HepG2 (cell line): ENCODE measurements at regions not wholly inside any gene's neighbourhood (a gene's known extent, or its start where the extent isn't known, plus 50 kb on each side); places are given as distances from the start of the nearest gene placed in this dataset.

Experiments used
- ARID4A ChIP-seq: sonication (generic); formaldehyde crosslinking; IDR thresholded peaks from 2 replicates; pipeline ENCODE4 v1.5.0; 2020; ENCODE audit warnings: mild to moderate bottlenecking, missing genetic modification reagents, borderline replicate concordance
- CSRNP1 ChIP-seq: sonication (generic); formaldehyde crosslinking; IDR thresholded peaks from 2 replicates; pipeline ENCODE4 v1.8.1; 2023; ENCODE audit warnings: mild to moderate bottlenecking, missing genetic modification reagents
- ELF4 ChIP-seq: sonication (generic); formaldehyde crosslinking; IDR thresholded peaks from 2 replicates; pipeline ENCODE4 v1.5.0; 2020; ENCODE audit warnings: missing genetic modification reagents, mild to moderate bottlenecking, moderate library complexity, borderline replicate concordance
- FOXA3 ChIP-seq: IDR thresholded peaks from 2 replicates; pipeline ENCODE4 v1.6.1; 2016; ENCODE audit warnings: missing genetic modification reagents, missing compliant biosample characterization
- HNRNPUL1 ChIP-seq: fragments of 200-400 bp; formaldehyde crosslinking; IDR thresholded peaks from 2 replicates; pipeline ENCODE4 v1.6.1; 2017; ENCODE audit warnings: low read depth, mild to moderate bottlenecking, low read length, moderate library complexity
- KDM4B ChIP-seq: sonication (generic); formaldehyde crosslinking; IDR thresholded peaks from 2 replicates; pipeline ENCODE4 v1.4.0; 2020; ENCODE audit warnings: missing genetic modification reagents
- KLF13 ChIP-seq: sonication (generic); formaldehyde crosslinking; IDR thresholded peaks from 2 replicates; pipeline ENCODE4 v1.4.0; 2020; ENCODE audit warnings: mild to moderate bottlenecking, missing genetic modification reagents
- MED1 ChIP-seq: sonication (generic); formaldehyde crosslinking; IDR thresholded peaks from 2 replicates; pipeline ENCODE4 v1.4.0; 2020; ENCODE audit warnings: missing genetic modification reagents
- MYC ChIP-seq: sonication (generic); formaldehyde crosslinking; IDR thresholded peaks from 2 replicates; pipeline ENCODE4 v1.9.0; 2021; ENCODE audit warnings: missing genetic modification reagents, borderline replicate concordance
- NR0B2 ChIP-seq: sonication (generic); formaldehyde crosslinking; IDR thresholded peaks from 2 replicates; pipeline ENCODE4 v1.4.0; 2020; ENCODE audit warnings: mild to moderate bottlenecking, missing genetic modification reagents
- SOX6 ChIP-seq, 2 experiments: fragments of 450-650 bp in 1 of 2; sonication (generic) in 1 of 2; formaldehyde crosslinking in 1 of 2; IDR thresholded peaks; 2 replicates each; pipeline versions ENCODE4 v1.4.0 to v1.6.1; 2017 to 2020; ENCODE audit warnings: antibody characterized with exemption in 1 of 2, mild to moderate bottlenecking in 1 of 2, missing genetic modification reagents in 1 of 2
- SP140L ChIP-seq: sonication (generic); formaldehyde crosslinking; IDR thresholded peaks from 2 replicates; pipeline ENCODE4 v1.4.0; 2020; ENCODE audit warnings: missing genetic modification reagents, borderline replicate concordance
- TBL1XR1 ChIP-seq: fragments of 150-350 bp; IDR thresholded peaks from 2 replicates; pipeline ENCODE4 v1.6.1; 2014; ENCODE audit warnings: borderline replicate concordance, low read length; ENCODE audit not compliant: partially characterized antibody
- TCF12 ChIP-seq, 2 experiments: fragments of 450-650 bp in 1 of 2; sonication (generic) in 1 of 2; formaldehyde crosslinking in 1 of 2; IDR thresholded peaks; 2 replicates each; pipeline versions ENCODE4 v1.6.1 to v1.8.0; 2017 to 2022; ENCODE audit warnings: antibody characterized with exemption in 1 of 2, mild to moderate bottlenecking in 1 of 2, missing genetic modification reagents in 1 of 2, moderate library complexity in 1 of 2
- TEAD3 ChIP-seq: optimal IDR thresholded peaks from 2 replicates; pipeline ENCODE3; 2016; ENCODE audit warnings: borderline replicate concordance
- ZHX1 ChIP-seq: sonication (generic); formaldehyde crosslinking; IDR thresholded peaks from 2 replicates; pipeline ENCODE4 v1.8.1; 2022; ENCODE audit warnings: low read depth, mild to moderate bottlenecking, missing genetic modification reagents
- ZKSCAN1 ChIP-seq: fragments of 150-350 bp; IDR thresholded peaks from 2 replicates; pipeline ENCODE4 v1.6.1; 2014; ENCODE audit warnings: low read length
- ZNF569 ChIP-seq: sonication (generic); formaldehyde crosslinking; IDR thresholded peaks from 2 replicates; pipeline ENCODE4 v1.5.0; 2020; ENCODE audit warnings: mild to moderate bottlenecking, missing genetic modification reagents, moderate library complexity, borderline replicate concordance
- ZNF737 ChIP-seq: sonication (generic); formaldehyde crosslinking; IDR thresholded peaks from 2 replicates; pipeline ENCODE4 v1.5.0; 2020; ENCODE audit warnings: missing genetic modification reagents, mild to moderate bottlenecking, borderline replicate concordance
- ZNF768 ChIP-seq: sonication (generic); formaldehyde crosslinking; IDR thresholded peaks from 2 replicates; pipeline ENCODE4 v1.4.0; 2020; ENCODE audit warnings: missing genetic modification reagents
- ZNF879 ChIP-seq: sonication (generic); formaldehyde crosslinking; IDR thresholded peaks from 2 replicates; pipeline ENCODE4 v1.8.1; 2023; ENCODE audit warnings: missing genetic modification reagents

- TF ChIP-seq SP140L (CRISPR knock-in tag): peak; percentile 28; the same call in 1 of the 2 replicates
- TF ChIP-seq ZHX1 (CRISPR knock-in tag): no peak
- TF ChIP-seq TCF12 (IDR thresholded peaks at IDR 0.05): no peak
- no peak for TF ChIP-seq TCF12 (CRISPR knock-in tag; IDR thresholded peaks at IDR 0.05)
- no peak; the same call in 1 of the 2 replicates for TF ChIP-seq ZNF569 (CRISPR knock-in tag)
- peak; percentile 81 for TF ChIP-seq FOXA3
- TF ChIP-seq MED1 (CRISPR knock-in tag): peak; percentile 71
- TF ChIP-seq ARID4A (CRISPR knock-in tag): no peak
- TF ChIP-seq ZNF879 (CRISPR knock-in tag): no peak
- TF ChIP-seq KLF13 (CRISPR knock-in tag): no peak
- no peak for TF ChIP-seq SOX6 (IDR thresholded peaks at IDR 0.05)
- TF ChIP-seq SOX6 (CRISPR knock-in tag; IDR thresholded peaks at IDR 0.05): no peak
- TF ChIP-seq KDM4B: 0 out of 2 replicates have a peak, but pooled peaks have one; percentile 35
- TF ChIP-seq ZKSCAN1: 0 out of 2 replicates have a peak, but pooled peaks have one; percentile 9
- no peak for TF ChIP-seq HNRNPUL1
- no peak for TF ChIP-seq CSRNP1 (CRISPR knock-in tag)
- peak; percentile 30 for TF ChIP-seq TBL1XR1
- no peak for TF ChIP-seq ZNF768 (CRISPR knock-in tag)
- no peak for TF ChIP-seq ELF4
- TF ChIP-seq NR0B2 (CRISPR knock-in tag): no peak
- peak; percentile 39 for TF ChIP-seq TEAD3 (CRISPR knock-in tag)
- no peak for TF ChIP-seq MYC (CRISPR knock-in tag)
- TF ChIP-seq ZNF737 (CRISPR knock-in tag): no peak
These were observed 133.7 kb upstream of the IFNGR1 start (continued) for GRCh38 chr6:137352859-137353258.
